Stimulated activated CD8-positive, alpha-beta memory T cell treated with anti-CD3 and anti-CD28 coated beads, Interleukin-15, amount 100 ng/mL, for 24 hours (primary cell): ENCODE measurements at regions not wholly inside any gene's neighbourhood (a gene's known extent, or its start where the extent isn't known, plus 50 kb on each side); places are given as distances from the start of the nearest gene placed in this dataset.

ENCODE experiments used
- DNase-seq: peaks from one replicate; pipeline ENCODE4 v3.0.0-alpha.2; 2020; ENCODE audit warnings: low read depth

DNA sequence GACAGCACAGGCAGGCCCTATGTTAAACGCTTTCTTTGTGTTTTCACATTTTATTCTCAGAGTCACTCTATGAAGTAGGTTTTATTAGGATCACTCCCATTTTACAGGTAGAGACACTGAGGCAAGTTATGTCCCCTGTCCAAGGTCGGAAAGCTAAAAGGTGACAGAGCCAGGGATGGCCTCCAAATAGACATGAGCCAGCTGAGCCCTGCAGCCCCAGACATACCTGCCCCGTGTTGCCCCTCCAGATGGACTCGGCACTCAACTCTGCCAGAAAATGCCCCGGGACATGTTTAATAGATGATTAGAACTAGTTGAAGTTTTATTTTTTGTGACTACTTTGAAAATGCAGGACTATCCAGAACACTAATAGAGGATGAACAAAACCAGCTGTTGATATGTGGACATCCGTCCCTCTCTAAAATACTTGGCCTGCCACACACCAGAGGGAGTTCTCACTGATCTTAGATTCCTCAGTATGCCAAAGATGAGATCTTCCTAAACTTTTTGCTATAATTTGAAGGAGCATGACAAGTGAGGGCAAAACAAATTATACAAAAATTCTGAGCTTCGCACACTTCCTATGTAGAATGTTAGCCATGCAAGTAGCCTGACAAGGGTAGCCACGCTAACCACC lies 258.6 kb upstream of the ADAMTS16 start:
- DNase-seq, result no peak

DNA sequence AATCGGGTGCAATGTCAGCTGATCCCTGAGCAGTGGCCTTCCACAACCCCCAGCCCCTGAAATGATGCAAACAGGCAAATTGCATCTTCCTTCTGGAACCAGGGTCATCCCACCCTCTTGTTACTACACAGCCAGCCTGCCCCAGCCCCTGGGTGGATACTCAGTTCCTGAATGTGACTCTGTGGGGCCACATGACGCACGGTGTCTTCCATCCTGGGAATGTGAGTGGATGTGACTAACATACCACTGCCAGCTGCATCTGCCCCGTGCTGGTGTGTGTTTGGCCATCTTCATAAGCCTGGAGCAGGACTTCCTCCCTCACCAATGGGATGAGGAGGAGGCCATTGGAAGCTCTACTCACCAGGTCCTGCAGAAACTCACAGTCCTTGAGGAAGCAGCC lies 257.9 kb upstream of the ADAMTS16 start:
- DNase-seq, result no peak

DNA sequence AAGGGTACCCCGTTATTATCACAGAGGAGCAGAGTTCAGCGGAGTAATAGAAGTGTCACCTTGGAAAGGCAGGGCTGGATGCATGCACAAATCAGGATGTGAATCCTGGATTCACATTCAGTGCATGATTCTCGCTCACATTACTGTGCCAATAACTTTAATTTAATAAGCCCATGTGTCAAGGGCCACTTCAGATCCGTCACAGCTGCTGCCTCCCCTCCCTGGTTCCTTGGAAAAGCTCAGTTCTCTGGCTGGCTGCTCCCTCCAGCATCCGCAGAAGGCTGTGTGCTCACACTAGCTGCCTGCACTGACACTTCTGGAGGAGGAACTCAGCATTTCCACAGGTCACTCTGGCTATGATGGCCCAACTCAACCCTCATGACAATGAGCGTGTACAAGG lies 256.8 kb upstream of the ADAMTS16 start:
- no peak for DNase-seq

DNA sequence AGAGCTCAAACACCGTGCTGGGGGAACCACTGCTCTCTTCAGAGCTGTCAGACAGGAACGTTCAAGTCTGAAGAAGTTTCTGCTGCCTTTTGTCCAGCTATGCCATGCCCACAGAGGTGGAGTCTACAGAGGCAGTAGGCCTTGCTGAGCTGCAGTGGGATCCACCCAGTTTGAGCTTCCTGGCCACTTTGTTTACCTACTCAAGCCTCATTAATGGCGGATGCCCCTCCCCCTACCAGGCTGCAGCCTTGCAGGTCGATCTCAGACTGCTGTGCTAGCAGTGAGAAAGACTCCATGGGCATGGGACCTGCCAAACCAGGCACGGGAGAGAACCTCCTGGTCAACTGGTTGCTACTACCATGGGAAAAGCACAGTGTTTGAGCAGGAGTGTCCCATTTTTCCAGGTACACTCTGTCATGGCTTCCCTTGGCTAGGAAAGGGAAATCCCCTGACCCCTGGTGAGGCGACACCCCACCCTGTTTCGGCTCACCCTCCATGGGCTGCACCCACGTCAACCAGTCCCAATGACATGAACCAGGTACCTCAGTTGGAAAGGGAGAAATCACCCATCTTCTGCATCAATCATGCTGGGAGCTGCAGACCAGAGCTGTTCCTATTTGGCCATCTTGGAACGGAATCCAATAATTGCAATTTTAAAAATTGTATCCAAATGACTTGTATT lies 246.9 kb upstream of the ADAMTS16 start:
- no peak for DNase-seq

DNA sequence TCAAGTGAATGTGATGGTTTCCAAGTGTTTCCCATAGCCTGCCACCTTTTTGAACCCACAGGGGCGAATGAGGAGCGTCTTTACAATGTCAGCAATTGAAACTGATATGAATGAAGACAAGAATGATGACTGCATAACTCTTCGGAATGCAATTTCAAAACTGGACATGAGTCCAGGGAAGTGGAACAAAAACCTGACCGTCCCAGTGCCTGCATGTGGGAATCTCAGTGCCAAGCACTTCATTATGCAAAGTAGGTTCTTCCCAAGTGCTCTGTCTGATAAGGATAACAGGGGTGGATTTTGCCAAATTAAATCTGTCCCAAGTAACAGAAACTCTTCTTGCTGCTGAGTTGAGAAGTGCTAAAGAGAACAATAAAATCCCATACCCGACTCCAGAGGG lies 243.8 kb upstream of the ADAMTS16 start:
- no peak for DNase-seq

DNA sequence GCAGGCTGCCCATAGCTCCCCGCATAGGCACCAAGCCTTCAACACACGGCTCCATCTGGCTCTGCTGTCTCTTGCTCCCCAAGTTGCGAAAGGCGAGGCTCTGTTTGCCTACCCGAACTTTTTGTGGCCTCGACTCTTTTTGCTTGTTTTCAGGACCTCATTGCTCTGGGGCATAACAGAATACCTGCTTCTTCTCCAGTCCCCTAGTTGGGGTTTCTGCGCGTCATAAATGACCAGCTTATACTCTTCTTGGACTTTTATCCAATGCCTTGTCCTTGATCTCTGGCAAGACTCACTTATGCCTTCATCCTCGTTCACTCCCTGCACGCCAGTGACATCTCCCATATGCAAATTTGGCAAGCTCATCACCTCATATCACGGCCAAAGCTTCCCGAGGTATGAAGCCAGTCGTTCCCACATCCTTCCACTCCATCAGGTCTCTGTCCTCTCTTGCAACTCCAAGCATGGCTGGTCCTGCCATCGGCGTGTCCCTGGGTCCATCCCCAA lies 238.8 kb upstream of the ADAMTS16 start:
- DNase-seq, result no peak

DNA sequence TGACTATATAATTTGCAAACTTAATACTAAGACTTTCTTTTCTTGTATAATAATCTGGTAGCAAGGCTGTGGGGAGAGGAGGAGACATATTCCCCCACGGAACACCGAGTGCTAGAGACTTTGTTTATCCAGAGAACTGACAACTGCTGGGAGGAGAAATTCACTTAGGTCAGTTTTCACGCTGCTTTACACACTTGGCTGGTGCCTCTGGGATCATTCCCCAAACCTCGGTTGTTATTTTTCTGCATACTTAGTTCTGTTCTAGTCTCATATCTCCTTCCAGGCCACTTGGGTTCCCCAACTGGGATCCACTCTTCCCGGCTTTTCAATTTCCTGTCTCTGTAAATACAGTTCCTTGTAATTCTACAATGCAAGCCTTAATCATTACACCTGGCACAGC lies 238.2 kb upstream of the ADAMTS16 start:
- DNase-seq, result no peak

DNA sequence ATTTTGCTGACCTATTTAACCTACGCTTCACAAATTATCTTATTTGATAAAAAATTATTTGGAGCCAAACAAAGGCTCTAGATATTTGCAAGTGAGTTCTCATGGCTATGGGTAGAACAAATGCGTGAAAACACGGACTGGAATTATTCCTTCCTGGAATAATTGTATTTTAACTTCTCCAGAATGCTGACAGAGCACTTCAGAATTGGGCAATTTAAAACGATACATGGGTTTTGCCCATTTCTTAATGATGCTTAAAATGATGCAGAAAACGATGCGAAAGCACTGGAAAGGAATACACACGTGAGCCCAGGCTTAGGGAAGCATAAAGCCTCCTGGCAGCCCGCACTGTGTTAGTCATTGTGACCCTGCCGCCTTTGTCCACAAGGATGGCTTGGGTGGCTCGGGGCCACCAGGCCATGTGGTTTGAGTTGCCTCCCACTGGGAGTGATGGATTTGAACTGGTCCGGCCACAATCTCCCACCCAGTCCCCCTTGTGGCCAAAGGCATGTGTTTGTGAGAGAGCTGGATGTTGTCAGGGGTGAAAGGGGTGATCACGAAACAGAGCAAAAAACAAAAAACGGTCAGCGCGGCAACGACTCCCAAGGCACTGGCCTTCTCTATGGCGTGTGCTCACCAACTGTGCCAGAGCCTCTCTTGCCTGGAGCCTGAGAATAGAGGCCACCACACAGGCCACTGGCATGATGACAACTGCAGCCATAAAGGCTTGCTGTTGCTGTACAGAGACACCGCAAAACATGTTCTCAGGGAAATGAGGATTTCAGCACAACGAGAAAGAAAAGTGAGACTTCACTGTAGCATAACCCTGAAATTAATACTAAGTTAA lies 234.2 kb upstream of the ADAMTS16 start:
- DNase-seq, result no peak

DNA sequence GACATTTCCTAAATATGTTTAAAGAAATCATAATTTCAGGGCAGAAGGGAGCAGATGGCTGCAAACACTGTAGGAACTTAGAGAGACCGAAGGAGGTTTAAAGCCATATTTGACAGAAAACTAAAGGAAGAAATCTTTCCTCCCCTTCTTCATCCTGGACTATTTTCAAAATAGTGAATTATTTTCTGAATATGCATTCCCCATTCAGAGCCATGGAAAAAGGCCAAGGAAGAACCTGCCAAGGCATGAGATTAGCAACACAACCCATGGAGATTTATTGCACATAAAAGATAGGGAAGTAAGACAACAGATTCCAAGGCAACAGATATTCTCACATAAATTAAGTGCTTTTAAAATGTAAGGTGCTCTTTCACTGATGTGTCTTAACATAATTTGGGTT lies 233.3 kb upstream of the ADAMTS16 start:
- no peak for DNase-seq

DNA sequence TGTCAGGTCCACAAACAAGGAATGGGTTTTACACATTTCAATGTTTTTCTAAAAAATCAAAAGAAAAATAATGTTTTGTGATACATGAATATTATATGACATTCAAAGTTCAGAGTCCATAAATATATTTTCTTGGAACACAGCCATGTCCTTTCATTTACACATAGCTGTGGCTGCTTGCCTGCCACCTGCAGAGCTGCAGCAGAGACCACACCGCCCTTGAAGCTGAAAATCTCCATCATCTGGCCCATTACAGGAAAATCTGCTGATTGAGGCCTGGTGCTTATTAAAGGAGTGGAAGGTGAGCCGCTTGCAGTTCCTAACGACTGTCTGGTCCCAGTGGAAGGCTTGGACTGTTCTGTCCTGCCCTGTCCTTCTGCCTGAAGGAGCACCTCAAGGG lies 232.6 kb upstream of the ADAMTS16 start:
- no peak for DNase-seq

DNA sequence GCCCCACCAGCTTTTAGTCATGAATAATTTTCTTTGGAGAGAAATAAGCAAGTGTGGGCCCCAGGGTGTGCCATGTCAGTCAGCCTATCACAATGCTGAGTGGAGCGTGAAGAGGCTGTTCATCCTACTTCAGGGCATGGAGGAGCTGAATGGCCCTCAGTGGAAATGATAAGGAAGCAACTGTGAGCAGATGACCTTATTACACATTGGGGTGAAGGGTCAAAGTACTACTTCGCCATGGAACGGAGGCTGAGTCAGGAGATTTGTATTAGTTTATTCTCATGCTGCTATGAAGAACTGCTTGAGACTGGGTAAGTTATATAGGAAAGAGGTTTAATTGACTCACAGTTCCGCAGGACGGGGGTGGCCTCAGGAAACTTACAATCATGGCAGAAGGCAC lies 231.0 kb upstream of the ADAMTS16 start:
- DNase-seq, result no peak

DNA sequence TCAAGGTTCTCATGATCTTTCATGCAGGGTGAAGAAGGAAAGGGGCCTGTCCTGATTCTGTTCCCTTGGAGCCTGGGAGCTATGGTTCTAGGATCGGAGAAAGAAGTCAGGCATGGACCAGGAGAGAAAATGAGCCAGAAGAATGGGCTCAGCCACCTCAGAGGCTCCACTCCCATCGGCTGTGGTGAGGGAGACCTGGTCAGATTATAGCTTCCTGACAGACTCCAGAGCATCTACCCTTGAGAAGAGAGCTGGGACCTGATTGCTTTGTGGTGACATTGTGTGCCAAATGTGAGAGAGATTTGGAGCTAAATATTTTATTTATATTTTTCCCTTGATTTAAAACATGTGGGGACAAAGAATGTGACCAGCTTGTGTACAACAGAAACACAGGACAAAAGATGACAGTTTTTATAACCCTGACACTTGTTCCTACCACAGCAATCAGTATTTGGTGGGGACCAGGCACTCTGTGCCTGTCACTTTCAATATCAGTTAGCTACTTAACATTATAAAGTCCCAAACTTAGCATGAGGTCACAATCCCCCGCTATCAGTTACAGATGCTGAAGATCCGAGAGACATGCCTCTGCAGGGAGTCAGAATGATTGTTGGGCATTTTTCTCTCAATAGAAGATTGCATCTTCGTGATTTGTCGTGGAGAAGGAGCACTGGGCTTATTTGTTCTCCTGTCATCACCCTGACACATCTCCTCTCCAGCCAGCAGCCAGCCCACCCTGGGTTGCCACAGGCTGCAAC lies 228.3 kb upstream of the ADAMTS16 start:
- no peak for DNase-seq

DNA sequence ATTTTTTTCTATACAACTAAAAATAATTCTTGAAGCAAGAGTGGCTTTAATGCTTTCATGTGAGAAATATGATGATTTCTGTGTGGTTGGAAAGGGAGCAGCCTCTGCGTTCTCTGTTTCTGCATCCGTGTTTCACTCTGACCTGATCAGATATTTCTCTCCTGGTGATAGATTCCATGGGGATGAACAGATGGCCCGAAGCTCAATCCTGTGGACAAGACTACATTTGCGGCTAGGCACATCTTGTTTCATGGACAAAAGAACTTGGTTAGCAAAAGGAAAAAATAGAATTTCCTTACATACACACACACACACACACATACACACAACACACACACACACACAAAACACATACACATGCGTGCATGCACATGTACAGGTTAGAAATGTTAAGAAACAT lies 218.2 kb upstream of the ADAMTS16 start:
- no peak for DNase-seq

DNA sequence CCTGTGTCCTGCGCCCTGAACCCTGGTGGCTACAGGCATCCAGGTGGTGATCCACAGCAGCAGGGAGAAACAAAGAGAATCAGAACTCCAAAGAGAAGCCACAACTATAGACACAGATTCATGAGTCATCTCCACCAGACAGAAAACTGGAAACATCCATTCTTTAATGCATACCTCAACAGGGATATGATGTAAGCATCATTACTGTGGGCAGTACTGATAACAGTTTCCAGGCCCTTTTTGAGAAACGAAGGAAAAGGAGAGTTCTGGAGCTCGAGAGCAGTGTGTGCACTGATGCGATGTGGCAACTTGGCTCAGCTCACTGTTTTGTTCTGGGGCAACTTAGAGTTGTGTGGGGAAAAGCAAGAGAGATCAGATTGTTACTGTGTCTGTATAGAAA lies 215.6 kb upstream of the ADAMTS16 start:
- DNase-seq, result no peak

DNA sequence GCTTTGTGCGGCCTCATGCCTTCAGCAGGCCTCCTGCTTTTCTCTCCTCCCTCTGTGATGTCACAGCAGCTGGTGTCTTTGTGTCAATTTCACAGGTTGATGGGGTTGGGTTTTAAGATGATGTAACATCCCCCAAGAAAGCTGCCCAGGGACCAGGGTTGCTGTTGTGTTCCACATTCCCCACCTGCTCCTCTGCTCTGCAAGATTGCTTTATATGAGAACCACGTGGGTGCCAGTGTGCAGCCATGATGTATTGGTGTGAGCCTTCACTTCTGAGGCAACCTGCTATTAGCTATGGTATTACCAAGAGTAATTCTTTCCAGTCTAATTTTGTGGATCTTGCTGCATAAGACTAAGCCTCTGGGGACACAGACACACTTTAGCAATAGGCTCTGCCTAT lies 213.0 kb upstream of the ADAMTS16 start:
- DNase-seq, result no peak

DNA sequence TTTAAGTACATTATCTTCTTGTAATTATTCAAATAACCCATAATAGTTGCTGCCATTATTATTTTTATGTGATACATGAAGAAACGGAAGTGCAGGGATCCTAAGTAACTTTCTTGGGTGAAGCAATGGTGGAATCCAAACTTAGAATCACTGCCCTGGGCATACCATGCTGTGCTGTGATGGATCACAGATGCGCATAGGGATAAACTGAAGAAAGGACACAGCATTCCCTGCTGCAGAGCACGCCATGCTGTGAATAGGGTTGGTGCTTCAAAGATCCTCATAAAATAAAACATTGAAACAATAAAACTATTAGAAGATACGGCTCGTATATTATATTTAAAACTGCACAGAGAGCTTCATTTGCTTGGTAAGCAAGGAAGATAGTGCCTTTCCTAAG lies 211.7 kb upstream of the ADAMTS16 start:
- DNase-seq, result no peak

DNA sequence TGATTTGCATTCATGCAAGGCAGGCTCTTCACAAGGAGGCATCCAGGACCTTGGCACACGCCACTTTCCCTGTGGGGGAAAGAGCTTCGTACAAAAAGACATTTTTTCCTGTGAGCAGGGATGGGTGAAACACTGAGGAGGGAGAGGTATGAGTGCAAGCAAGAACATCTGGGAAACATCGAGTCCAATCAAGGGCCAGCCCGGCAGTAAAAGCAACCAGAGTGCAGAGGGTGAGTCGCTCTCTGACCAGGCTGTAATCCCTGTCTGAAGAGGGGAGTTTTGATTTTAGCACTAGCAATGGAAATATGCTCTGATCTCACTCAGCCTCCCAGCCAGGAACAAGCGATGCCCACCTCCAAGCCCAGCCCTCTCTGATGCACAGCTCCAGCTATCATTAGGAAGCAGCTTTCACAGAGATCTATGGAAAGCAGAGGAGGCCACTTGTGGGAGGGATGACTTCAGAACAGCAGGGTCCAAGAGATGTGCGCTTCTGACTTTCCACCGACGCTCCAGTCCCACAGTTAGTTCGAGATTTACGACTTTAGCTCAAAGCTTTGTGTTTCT lies 211.0 kb upstream of the ADAMTS16 start:
- DNase-seq, result no peak

DNA sequence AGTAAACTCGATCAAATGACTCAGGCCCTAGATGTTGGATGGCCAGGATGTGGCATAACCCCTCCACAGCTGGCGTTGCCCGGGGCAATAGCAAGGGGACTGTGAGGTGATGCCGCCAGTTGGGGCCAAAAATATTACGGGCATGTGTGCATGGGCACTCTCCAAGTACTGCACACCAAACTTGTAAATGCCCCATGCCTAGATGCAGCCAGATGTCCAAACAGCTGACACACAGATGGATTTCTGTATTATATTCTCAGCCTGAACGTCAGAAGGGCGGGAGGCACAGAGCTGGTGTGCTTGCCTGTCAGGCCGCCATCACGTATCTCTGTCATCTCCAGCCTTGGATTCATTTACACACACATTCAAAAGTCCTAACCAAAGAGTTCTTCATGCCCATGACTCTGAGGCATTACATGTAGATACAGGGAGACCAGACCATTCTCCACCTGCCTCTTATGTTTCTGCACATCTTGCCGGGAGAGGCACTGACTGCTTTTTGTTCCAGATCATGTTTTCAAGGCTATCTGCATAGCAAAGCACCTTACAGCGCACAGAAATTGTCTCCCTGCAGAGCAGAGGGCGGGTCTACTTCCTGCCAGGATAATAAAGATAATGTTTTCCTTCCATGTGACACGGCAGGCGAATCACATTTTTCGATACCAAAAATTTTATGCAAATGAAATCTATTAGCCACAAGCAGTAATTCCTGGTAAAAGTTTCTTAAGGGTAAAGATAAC lies 200.9 kb upstream of the ADAMTS16 start:
- DNase-seq, result no peak

DNA sequence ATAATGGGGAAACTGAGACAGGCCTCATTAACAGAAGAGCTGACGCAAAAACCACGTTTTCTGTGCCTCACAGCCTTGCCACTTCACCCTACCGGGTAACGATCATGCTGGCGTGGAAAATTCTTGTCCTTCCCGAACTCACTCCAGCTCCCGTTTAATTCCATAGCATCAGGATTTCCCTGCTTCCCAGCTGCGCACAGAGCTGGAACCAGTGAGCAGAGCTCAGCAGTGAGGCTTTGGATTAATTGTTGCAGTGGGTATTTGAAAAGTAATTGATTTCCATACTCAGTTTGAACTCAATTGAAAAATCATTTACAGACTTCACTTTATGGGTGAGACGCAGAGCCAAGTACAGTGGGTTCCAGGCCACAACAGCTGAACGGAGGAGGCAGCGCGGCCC lies 199.0 kb upstream of the ADAMTS16 start:
- no peak for DNase-seq

DNA sequence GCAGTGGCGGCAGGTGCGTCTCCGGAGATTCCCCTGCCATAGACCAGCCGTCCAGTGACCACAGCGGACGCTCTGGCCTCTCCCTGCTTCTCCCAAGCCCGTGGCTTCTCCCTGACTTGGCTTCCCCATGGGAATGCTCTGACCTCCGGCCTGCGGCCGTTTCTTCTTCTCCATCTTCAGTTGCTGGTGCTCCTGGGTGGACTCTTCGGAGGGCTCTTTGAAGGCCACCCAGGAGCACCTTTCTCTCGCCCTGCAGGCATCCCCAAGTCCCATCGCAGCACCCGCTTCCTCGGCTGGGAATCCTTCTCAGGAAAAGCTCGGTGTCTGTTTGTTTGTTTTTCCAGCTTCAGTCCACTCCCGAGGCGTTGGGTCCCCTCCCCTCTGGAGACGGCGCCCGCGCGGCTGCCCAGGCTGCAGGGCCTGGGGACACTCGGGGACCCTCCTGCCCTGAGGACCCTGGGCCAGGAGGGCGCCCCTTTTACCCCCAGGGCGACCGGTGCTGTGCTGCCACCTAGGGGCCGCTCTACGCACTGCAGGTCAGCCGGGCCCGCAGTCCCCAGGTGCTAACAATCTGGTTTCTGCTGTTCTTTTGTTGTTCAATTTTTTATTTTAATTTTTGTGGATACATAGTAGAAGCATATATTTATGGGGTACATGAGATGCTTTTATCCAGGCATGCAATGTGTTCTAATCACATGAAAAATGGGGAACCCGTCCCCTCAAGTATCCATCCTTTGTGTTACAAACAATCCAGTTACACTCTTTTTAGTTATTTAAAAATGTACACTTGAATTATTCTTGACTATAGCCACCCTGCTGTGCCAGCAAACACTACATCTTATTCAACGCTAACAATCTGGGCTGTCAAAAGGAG lies 197.9 kb upstream of the ADAMTS16 start:
- DNase-seq, result peak; percentile 2
